PC-3 (cell line): ENCODE measurements at regions not wholly inside any gene's neighbourhood (a gene's known extent, or its start where the extent isn't known, plus 50 kb on each side); places are given as distances from the start of the nearest gene placed in this dataset.

Source experiments
- ATAC-seq: fragments of 200-7000 bp; cut with Tn5 transposase; 2 replicates; pipeline ENCODE4 v1.9.1; 2020; ENCODE audit warnings: mild to moderate bottlenecking, moderate library complexity
- BruUV-seq: library from RNA; stranded (reverse); fragments of 400-500 nt; replicated peaks from 2 replicates; lab custom pipeline; 2021; lab: Mats Ljungman, UMichigan
- CTCF ChIA-PET: fragments of 300-600 bp; sonication (Branson Sonifier 250); formaldehyde crosslinking; loops from one replicate; lab custom pipeline; 2022; ENCODE audit warnings: antibody characterized with exemption; lab: Charles Lee
- POLR2A ChIA-PET: fragments of 300-600 bp; sonication (Branson Sonifier 250); formaldehyde crosslinking; loops from one replicate; lab custom pipeline; 2022; ENCODE audit warnings: antibody characterized with exemption; ENCODE audit not compliant: unreplicated experiment; lab: Charles Lee
- DNase-seq: peaks from one replicate; pipeline ENCODE4 v3.0.0-alpha.2; 2015
- H2AFZ ChIP-seq: fragments of 300-600 bp; sonication (generic); 2 replicates; pipeline ENCODE4 v1.6.0; 2016; ENCODE audit warnings: antibody characterized with exemption, low read length
- H3F3A ChIP-seq: fragments of 300-600 bp; sonication (generic); one replicate; pipeline ENCODE4 v1.6.0; 2017; ENCODE audit warnings: antibody characterized with exemption, low read length, control low read depth, mild to moderate bottlenecking; ENCODE audit not compliant: unreplicated experiment
- H3K27ac ChIP-seq: fragments of 300-600 bp; sonication (generic); 2 replicates; pipeline ENCODE4 v1.5.1; 2016; ENCODE audit warnings: mild to moderate bottlenecking, low read length
- H3K27me3 ChIP-seq: fragments of 300-600 bp; sonication (generic); 2 replicates; pipeline ENCODE4 v1.6.1; 2016; ENCODE audit warnings: low read length, mixed read lengths
- H3K36me3 ChIP-seq: fragments of 300-600 bp; sonication (generic); 2 replicates; pipeline ENCODE4 v1.6.1; 2016; ENCODE audit warnings: low read depth, mixed run types, low read length, mixed read lengths
- H3K4me1 ChIP-seq: fragments of 300-600 bp; sonication (generic); 2 replicates; pipeline ENCODE4 v1.5.1; 2016; ENCODE audit warnings: low read length; ENCODE audit not compliant: insufficient read depth
- H3K4me2 ChIP-seq: fragments of 300-600 bp; sonication (generic); 2 replicates; pipeline ENCODE4 v1.6.0; 2016; ENCODE audit warnings: low read length
- H3K4me3 ChIP-seq: fragments of 300-600 bp; sonication (generic); 2 replicates; pipeline ENCODE4 v1.5.1; 2016; ENCODE audit warnings: mild to moderate bottlenecking, low read length, mixed read lengths
- H3K79me2 ChIP-seq: fragments of 300-600 bp; sonication (generic); 2 replicates; pipeline ENCODE4 v1.6.1; 2017; ENCODE audit warnings: low read length, mixed read lengths
- H3K9ac ChIP-seq: fragments of 300-600 bp; sonication (generic); 2 replicates; pipeline ENCODE4 v1.6.0; 2016; ENCODE audit warnings: mild to moderate bottlenecking, low read length
- H3K9me2 ChIP-seq: fragments of 300-600 bp; sonication (generic); replicated peaks from 2 replicates; pipeline ENCODE4 v1.6.1; 2016; ENCODE audit warnings: mixed run types, low read length, mixed read lengths
- H3K9me3 ChIP-seq: fragments of 300-600 bp; sonication (generic); 2 replicates; pipeline ENCODE4 v1.6.1; 2016; ENCODE audit warnings: low read length, mixed read lengths
- H4K20me1 ChIP-seq: fragments of 300-600 bp; sonication (generic); 2 replicates; pipeline ENCODE4 v1.6.1; 2016; ENCODE audit warnings: low read length, mixed read lengths
- CTCF ChIP-seq: fragments of 300-600 bp; sonication (generic); conservative IDR thresholded peaks from 2 replicates; pipeline ENCODE4 v1.5.1; 2017; ENCODE audit warnings: antibody characterized with exemption, low read depth, mild to moderate bottlenecking, low read length
- EZH2 ChIP-seq: fragments of 300-600 bp; sonication (generic); IDR thresholded peaks from one replicate; pipeline ENCODE4 v1.6.1; 2017; ENCODE audit warnings: antibody characterized with exemption, mild to moderate bottlenecking, low read length; ENCODE audit not compliant: unreplicated experiment
- EZH2phosphoT487 ChIP-seq: fragments of 300-600 bp; sonication (generic); IDR thresholded peaks from 2 replicates; pipeline ENCODE4 v1.6.1; 2018; ENCODE audit warnings: mild to moderate bottlenecking, antibody characterized with exemption, low read length, borderline replicate concordance
- intact Hi-C: fragments of 100-400 bp; cut with micrococcal nuclease; formaldehyde crosslinking; loops from 2 replicates; pipeline ENCODE4 v1.9.0; 2023

- Histone ChIP-seq H2AFZ (no peak overlapping the region), H3K9me2 (no peaks in the 10 kb centered on the region), H3K27me3 (no peaks in the 10 kb centered on the region), H3K36me3 (no peaks in the 10 kb centered on the region), H3K9ac (no peak overlapping the region), H3K27ac (no peak overlapping the region), H3K4me2 (no peak overlapping the region), H3K4me3 (no peak overlapping the region), H3K4me1 (no peaks in the 10 kb centered on the region), H4K20me1 (no peaks in the 10 kb centered on the region), H3K9me3 (no peaks in the 10 kb centered on the region), H3F3A (no peaks in the 10 kb centered on the region), H3K79me2 (no peaks in the 10 kb centered on the region)
- POLR2A ChIA-PET, result no interaction called here
- TF ChIP-seq EZH2 (no peak), CTCF (no peak), EZH2phosphoT487 (no peak)
- DNase-seq, result no peak
- intact Hi-C loops, result no loop called here
- CTCF ChIA-PET, result no interaction called here
- BruUV-seq, result no TSS peak
- ATAC-seq, result no peak
Measured at GRCh38 chr17:34176440-34176839, 78.6 kb upstream of the CCL2 start.

GRCh38 chr17:34177642-34178041 lies 77.4 kb upstream of the CCL2 start:
- no peaks in the 10 kb centered on the region for H4K20me1 ChIP-seq
- H3K79me2 ChIP-seq, result no peaks in the 10 kb centered on the region
- no peaks in the 10 kb centered on the region for H3K27me3 ChIP-seq
- no peak overlapping the region for H3K27ac ChIP-seq
- no peak overlapping the region for H3K4me3 ChIP-seq
- ChIA-PET POLR2A (no interaction called here), CTCF (no interaction called here)
- H3K9ac ChIP-seq, result no peak overlapping the region
- no TSS peak for BruUV-seq
- no peaks in the 10 kb centered on the region for H3K9me2 ChIP-seq
- H3K4me1 ChIP-seq, result no peaks in the 10 kb centered on the region
- no peaks in the 10 kb centered on the region for H3F3A ChIP-seq
- ATAC-seq, result no peak
- DNase-seq, result no peak
- no peaks in the 10 kb centered on the region for H3K36me3 ChIP-seq
- TF ChIP-seq EZH2phosphoT487 (no peak), CTCF (no peak), EZH2 (no peak)
- intact Hi-C loops, result no loop called here
- no peak overlapping the region for H3K4me2 ChIP-seq
- no peak overlapping the region for H2AFZ ChIP-seq
- no peaks in the 10 kb centered on the region for H3K9me3 ChIP-seq

DNA sequence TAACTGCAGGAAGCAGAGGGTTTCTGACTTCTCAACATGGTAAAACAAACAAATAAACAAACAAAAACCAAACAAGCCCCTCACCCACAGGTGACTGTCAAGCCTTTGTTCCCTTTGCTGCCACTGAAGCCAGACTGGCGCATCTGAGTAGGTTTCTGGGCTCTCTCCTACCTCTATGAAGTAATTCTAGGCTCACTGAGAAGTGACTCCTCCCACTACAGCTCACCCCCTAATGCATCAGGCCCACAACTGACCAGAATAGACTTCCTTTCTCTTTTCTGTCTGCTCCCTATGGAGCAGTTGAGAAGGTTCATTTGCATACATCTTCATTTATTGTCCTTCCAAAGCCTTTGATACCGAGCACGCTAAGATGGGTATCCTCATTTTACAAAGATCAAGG lies 77.0 kb upstream of the CCL2 start:
- H2AFZ ChIP-seq, result no peak overlapping the region
- TF ChIP-seq EZH2phosphoT487 (no peak), CTCF (no peak), EZH2 (no peak)
- no peaks in the 10 kb centered on the region for H3K9me2 ChIP-seq
- H3K9me3 ChIP-seq, result no peaks in the 10 kb centered on the region
- no peaks in the 10 kb centered on the region for H3F3A ChIP-seq
- no peak overlapping the region for H3K4me2 ChIP-seq
- H3K79me2 ChIP-seq, result no peaks in the 10 kb centered on the region
- POLR2A ChIA-PET, result no interaction called here
- H3K27me3 ChIP-seq, result no peaks in the 10 kb centered on the region
- no peak overlapping the region for H3K27ac ChIP-seq
- DNase-seq (no peak), ATAC-seq (no peak)
- intact Hi-C loops, result no loop called here
- no peaks in the 10 kb centered on the region for H3K36me3 ChIP-seq
- H3K9ac ChIP-seq, result no peak overlapping the region
- no peaks in the 10 kb centered on the region for H3K4me1 ChIP-seq
- BruUV-seq, result no TSS peak
- H3K4me3 ChIP-seq, result no peak overlapping the region
- CTCF ChIA-PET, result no interaction called here
- no peaks in the 10 kb centered on the region for H4K20me1 ChIP-seq
